Epidermal melanocyte (primary cell): ENCODE measurements at regions not wholly inside any gene's neighbourhood (a gene's known extent, or its start where the extent isn't known, plus 50 kb on each side); places are given as distances from the start of the nearest gene placed in this dataset.
"Not testable (repeated sequence)": the region's sequence is repeated elsewhere in the genome, so short reads cannot be mapped to it uniquely, and the experiment has no call there.

Experiments used
- DNase-seq: peaks from one replicate; pipeline ENCODE4 v3.0.0; 2011; ENCODE audit warnings: low spot score; ENCODE audit not compliant: insufficient read length

DNA sequence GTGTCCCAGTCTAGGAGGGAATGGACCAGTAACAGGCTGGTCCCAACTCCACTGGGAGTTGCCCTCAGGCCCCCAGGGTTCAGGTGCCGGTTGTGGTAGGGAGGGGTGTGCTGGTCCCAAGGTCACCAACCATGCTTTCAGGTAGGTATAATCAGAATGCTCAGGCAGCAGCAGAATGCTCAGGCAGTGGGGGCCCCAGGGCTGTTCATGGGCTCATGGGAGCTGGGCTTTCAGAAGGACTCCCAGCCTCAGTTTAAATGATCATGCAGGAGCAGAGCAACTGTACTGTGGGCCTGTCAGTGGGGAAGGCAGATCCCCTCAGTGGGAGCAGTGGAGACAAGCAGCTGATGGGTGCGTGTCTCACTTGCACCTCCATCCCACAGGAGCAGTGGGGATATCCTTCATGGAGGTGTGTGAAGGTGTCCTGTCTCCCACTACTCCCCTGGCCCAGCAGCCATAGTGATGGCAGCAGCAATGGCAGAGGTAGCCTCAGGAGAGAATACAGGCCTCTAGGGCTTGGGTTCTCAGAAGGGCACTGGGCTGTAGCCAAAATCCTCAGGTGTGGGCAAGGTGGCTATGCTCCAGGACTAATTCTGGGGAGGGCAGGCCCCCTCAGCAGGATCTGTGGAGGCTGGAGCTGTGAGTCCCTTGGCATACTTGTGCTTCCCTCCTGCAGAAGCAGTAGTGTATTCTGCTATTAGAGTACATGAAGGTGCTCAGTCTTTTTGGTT is 917.3 kb upstream of the B3GALT2 start:
- no peak for DNase-seq

DNA sequence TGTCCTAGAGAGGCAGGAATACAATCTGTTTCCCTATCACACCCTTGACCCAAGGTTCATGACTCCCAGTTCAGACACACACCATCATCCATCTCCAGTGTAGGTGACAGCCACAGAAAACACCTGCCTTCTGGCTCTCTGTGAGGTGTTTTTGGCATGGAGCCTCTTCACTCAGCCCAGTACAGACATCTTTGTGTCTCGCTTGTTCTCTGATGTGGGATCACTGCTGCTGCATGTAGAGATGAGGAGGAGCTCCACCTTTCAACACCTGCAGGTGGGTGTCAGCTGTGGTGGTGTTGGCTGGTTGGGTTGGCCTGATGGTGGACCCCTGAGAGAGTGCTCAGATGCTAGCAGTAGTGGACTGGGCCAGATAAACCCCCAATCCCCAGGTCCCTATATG is 916.7 kb upstream of the B3GALT2 start:
- DNase-seq, result no peak

DNA sequence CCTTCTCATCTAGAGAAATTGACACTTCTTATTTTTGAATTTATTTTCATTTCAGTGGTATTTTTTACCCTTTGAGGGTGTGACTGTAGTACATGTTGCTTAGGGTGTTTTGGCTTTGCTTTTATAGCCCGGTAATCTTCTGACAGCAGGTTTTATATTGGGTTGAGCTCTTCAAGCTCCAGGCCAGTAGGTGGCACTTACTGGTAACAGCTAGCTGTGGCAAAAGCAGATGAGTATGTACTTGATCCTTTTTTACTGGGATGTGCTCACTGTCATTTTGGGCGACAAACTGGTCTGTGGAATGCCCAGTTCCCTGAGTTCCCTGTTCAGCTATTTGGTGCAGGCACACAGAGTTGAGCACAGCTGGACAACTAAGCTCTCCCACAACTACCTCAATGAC is 916.2 kb upstream of the B3GALT2 start:
- DNase-seq, result no peak

DNA sequence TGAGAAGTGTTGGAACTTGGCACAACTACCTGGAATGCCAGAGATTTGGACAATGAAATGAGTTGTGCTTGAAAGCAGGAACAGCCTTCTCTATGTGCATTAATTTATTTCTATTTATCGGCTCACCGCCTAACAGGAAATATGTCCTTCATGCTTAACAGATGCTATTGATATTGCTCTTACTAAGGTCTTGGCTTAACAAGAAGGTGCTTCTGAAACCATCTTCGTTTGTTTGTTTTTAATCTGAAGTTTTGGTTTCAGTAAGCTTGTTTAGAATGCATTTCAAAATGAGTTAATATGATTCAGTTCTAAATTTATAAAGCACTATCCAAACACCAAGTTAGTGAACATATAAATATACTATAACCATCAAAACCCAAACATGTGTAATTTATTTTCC is 898.3 kb upstream of the B3GALT2 start:
- DNase-seq, result no peak

DNA sequence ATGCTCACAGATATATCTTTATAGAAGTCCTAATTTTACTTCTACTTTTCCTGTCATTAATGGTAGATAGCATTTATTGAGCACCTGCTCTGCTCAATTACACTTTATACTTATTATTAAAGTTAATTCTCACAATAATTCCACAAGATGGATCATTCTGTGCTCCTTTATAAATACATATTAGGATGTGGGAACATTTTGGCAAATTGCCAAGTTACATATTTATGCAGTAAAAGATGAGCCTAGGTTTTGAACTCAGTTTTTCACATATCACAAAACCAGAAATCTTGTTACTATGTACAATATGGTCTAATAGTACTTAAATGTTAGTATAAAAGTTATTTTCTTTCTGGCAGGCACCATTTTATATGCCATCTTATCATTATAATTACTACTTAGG is 895.0 kb upstream of the B3GALT2 start:
- no peak for DNase-seq

DNA sequence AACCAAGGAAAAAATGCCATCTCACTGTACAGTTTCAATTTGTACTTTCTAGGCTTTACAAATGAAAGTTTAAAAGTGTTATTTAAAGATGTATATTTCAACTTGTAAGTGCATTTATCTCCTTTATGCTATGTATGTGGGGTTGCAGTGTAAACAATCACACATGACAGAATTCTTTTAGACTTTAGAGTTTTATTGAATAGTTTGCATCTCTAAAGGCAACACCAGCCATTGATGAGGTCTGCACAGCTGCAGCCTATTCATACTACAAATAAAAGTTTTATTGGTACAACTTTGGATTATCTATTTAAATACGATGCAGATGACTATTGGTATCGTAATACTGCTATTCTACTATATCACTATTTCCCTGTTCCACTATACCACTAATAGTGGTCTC is 894.4 kb upstream of the B3GALT2 start:
- DNase-seq, result no peak

DNA sequence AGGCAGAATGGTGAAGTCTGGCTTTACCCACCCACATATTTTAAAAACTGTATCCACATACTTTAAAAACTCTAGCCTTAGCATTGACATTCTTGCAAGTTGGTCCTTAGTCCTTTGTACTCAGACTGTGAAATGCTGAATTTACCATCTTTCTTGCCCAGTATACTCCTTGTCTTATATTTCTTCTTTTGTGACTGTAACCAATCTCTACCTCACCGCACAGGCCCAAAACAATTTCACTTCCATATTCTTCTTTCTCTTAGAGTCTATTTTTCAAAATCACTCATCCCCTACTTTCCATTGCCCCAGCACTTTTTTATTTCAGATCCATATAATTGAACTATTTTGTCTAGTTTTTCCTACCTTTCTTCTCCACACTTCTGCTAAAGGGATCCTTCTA is 892.4 kb upstream of the B3GALT2 start:
- no peak for DNase-seq

DNA sequence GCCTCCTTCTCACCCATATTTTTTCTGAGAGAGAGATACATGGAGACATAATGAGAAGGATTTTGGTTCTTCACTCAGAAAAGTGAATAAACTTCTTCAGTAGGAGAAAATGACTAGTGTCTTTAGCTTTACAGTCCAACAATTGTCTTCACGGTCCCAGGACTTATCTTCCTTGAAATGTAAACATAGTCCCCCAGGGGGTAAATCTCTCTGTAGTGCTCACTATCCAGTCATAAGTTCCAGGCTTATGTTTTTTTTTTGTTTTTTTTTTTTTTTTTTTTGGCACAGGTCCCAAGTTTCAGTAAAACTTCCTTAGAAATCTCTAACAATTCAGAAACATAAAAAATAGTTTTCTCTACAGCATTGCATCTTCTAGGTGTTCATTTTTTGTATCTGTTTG is 890.2 kb upstream of the B3GALT2 start:
- DNase-seq, result no peak

DNA sequence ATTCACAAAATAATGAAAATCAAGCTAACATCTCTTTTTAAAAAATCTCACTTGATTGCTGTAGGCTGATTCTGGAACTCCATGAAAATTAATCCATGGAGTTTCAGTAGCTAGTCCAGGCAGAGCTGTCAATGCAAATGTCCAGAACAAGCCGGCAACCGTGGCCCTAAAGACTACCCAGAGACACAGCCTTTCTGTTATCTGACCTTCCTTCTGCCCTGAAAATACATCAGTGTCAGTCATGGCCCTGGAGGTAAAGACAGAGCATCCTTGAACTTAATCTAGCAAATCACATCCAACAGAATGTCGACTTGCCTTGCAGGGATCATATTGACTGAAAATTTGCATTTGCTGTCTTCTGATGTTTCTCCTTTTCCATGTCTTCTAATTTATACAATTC is 887.4 kb upstream of the B3GALT2 start:
- no peak for DNase-seq

DNA sequence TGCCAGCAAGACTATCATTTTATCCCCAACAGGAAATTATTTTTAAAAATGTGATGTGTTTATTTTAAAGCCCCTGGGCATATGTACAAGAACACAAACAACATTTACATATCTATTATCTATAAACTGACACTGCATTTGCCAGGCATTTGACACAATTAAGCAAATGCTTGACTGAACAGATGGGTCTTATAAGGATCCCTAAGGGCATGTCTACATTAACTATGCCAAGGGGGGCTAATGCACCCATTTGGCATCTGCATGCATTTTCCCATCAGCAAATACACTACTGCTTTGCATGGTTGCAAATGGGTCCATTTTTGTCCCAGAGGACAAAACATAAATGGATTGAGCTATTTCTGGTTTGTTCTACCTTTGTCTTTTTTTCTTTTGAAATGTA is 884.8 kb upstream of the B3GALT2 start:
- no peak for DNase-seq

DNA sequence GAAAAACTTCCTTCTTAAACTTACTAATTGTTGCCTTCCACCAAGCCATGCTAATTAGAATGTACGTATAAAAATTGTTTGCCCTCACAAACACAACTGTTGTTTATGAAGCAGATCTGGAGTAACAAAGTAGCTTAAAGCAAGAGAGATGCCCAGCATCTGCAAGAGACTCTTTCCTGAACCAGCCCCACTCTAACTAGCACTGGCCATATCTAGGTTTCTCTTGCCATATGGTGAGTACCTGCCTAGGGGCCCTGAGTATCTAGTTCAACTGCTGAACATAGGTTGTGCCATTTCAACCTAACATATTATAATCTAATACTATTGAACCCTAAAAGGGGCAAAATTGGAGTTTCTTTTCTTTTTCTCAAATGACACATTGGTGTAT is 883.4 kb upstream of the B3GALT2 start:
- DNase-seq, result no peak

DNA sequence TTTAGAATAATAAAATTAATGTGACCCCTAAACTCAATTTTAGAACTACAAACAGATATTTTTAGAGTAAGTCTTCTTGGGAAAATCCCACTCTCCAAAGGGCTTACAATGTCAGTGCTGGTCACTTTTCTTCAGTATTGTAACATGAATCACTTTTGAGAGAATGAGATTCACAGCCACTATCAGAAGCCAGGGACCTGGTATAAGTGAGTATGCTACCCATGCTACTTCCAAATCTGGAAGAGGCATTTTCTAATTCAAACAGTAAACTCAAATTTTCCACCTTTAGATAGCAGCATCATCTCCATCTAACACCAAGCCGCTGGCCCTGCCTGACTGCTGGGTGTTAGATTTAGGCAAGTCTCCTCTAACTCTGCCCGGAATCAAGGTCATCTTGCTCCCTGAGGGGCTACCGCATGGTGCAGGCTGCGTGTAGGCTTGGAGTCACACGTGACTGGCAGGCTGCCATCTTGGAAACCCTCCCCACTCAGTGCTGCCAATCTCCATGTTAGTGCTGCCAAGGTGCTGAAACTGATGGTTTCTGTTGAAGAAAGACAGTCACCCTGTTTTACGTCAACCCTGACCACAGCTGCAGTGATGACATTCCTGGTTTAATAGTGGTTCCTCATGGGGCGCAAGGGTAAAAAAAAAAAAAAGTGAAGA is 882.9 kb upstream of the B3GALT2 start:
- no peak for DNase-seq

DNA sequence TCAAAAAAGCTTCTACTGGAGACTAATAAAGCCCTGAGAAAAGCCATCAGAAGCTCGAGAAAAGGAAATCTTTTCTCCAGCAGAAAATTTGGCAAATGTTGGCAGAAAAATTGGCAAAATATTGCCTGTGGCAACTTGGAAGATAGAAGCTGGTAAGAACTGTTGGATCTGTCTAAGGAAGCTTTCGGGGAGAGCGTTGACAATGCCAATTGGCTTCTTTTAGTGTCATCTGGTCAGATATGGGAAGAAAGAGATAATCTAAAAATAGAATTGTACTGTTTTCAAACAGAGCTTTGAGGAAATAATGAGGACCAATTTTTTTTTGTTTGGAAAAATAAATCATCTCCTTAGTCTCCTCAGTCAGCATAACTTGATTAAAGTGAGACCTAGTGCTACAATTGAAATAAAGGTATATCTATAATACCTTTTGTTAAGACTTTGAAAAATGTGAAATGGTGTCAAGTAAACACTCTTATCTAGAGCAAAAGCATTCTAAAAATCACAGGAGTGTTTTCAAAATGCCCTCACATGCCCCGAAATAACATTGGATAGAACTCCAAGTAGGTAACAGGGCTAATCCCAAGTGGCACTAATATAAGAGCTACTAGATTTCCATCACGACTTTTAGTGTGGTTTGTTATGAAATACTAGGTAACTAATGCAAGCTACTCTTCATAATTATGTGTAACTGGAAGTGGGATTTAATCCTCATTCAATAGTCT is 882.2 kb upstream of the B3GALT2 start:
- DNase-seq, result no peak

DNA sequence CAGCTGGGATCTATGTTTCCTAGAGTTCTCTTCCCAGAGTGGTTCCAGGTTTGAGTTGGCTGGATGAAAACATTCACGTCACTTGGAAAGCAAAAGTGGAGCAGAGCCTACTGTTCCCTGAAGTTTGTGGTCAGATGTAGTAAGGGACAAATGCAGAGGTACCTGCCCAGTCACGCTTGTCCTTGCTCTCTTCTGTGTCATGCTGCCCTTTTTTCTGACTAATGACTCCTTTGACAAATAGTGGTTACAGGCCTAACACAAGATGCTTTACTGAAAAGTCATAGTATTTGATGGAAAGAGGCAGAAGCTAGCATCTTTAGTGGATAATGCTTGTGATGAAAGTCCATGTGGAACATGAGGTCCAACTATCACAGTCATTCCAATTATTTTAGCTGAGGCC is 881.4 kb upstream of the B3GALT2 start:
- no peak for DNase-seq

DNA sequence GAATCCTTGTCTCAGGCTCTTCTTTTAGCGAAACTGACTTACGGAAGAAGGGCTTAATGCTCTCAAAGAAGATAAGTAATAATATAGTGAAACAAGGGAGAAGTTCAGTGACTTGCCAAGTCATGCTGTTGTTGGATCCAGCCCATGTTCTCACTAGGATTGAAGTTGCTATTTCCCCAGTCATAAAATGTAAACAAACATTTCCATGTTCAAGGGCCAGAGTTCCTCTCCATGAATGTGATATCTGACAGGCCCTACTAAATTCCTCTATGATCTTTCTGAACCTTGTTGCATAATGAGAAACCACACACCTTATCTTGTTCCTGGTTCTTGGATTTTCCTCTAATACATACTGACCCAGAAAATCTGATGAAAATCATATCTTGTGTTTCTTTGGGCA is 876.5 kb upstream of the B3GALT2 start:
- no peak for DNase-seq

DNA sequence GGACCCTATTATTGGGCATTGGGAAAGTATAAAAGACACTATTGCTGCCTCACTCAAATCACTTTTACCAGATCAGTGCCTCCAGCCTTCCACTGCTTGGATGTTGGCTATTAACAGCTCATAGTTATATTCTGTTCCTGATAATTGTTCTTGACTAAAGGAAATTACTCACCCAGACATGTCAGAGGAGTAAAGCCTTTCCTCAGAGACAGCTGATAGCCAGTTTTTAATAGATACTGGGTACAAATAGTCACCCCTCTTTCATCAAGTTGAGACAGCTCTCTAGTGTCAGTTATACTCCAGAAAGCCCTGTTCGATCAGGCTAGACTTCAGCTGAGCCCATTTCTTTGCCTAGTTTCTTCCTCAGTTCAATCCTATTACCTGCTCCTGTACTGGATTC is 876.1 kb upstream of the B3GALT2 start:
- DNase-seq, result no peak

DNA sequence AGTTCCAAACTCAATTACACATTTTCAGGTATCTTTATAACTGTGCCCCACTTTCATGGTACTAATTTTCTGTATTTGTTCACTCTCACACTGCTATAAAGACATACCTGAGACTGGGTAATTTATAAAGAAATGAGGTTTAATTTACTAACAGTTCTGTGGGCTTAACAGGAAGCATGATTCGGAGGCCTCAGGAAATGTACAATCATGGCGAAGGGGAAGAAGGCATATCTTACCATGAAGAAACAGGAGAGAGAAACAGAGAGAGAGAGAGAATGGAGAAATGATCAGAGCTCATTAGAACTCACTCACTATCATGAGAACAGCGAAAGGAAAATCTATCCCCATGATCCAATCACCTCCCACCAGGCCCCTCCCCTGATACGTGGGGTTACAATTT is 874.1 kb upstream of the B3GALT2 start:
- DNase-seq, result no peak

DNA sequence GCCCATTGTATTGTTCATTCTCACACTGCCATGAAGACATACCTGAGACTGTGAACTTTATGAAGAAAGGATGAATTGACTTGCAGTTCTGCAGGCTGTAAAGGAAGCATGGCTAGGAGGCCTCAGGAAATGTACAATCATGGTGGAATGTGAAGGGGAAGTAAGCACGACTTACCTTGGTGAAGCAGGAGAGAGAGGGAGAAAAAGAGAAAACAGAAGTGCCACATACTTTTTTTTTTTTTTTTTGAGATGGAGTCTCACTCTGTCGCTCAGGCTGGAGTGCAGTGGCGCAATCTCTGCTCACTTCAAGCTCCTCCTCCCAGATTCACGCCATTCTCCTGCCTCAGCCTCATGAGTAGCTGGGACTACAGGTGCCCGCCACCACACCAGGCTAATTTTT is 871.9 kb upstream of the B3GALT2 start:
- not testable (repeated sequence) for DNase-seq

DNA sequence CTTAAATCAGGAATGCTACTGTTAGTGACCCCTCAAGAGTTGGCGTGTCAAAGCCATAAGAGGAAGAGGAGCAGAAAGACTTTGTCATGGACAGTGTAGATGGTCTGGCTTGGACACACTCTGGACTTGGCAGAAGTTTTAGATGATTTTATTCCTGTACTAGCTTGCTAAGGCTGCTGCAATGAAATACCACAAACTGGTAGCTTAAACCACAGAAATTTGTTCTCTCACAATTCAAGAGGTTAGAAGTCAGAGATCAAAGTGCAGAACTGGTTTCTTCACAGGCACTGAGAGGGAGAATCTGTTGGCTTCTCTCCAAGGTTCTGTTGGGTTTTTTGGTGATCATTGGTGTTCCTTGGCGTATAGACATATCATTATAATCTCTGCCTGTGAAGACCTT is 869.8 kb upstream of the B3GALT2 start:
- no peak for DNase-seq

DNA sequence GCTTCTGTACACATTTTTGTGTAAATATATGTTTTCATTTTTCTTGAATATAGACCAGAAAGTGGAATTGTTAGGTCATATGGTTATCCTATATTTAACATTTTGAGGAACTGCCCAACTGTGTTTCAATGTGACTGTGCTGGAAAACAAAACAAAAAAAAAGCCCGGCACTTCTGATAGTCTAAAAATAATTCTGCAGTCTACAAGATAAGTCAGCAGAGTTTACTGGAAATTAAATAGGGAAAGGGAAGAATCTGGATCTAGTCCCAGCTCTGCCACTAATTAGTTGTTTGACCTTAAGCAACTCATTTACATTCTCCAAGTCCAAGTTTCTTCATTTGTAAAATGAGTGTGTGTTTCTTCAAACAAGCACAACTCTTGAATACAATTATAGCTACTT is 869.1 kb upstream of the B3GALT2 start:
- DNase-seq, result no peak

DNA sequence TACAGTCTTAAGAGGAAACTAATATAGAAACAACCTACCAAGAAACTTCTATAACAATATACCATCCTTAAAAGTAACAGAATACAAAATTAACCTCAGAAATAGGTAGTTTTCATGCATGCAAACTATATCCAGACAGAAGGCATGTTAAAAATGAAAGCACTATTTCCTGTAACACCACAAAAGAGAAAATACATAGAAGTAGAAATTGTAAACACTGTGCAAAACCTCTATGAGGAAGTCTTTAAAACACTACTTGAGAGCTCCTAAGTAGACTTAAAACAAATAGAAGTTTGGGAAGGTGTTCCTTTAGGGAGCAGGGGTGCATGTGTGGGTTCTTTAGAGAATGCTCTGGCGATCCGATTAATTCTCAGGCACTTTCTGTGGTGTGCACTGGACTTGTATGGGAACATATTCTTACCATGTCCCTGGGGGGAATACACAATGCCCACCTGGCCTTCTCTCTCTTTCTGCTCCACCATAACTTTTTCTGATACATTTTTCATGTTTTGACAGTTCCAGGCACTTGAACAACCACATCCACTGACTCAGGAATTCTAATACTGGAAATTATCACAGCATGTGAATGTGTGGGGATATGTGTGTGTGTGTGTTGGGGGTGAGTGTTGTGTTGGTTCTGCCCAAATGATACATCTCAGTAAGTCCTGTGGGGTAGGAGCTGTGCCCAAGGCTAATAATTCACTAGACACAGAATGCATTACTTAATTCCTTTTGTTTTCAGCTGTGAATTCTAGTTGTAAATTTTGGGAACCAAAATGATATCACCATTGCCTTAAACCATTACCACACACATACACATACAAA is 866.3 kb upstream of the B3GALT2 start:
- DNase-seq, result no peak

DNA sequence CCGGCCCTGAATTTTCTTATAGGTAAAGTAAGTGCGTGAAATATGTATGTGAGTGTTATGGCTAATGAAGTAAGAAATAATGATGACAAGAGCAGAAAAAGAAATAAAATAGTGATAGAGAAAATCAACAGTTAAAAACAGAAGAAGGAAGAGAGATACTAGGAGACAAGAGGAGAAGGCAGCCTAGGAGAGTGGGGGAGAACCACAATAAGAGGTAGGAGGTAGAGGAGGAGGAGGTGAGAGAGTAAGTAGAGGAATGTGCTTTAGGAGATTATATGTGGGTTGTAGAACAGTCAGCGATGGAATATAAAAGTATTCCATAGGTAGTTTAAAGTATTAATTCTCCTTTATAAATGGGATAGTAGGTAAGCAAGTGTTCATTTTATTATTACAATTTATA is 861.5 kb upstream of the B3GALT2 start:
- no peak for DNase-seq
